Endothelial cell of umbilical vein (primary cell): ENCODE measurements at regions not wholly inside any gene's neighbourhood (a gene's known extent, or its start where the extent isn't known, plus 50 kb on each side); places are given as distances from the start of the nearest gene placed in this dataset.

Experiments used
- BruUV-seq: library from RNA; stranded (reverse); fragments of 400-500 nt; replicated peaks from 2 replicates; lab custom pipeline; 2021; lab: Mats Ljungman, UMichigan
- CTCF ChIA-PET: fragments of 300-600, 350-600 bp; sonication (Branson Sonifier 250); formaldehyde crosslinking; loops from one replicate; lab custom pipeline; 2021; ENCODE audit warnings: antibody characterized with exemption, inconsistent platforms; lab: Charles Lee
- POLR2A ChIA-PET: fragments of 300-600, 350-600 bp; sonication (Branson Sonifier 250); formaldehyde crosslinking; loops from one replicate; lab custom pipeline; 2021; ENCODE audit warnings: antibody characterized with exemption, inconsistent platforms; lab: Charles Lee
- DNase-seq: peaks from one replicate; pipeline ENCODE4 v3.0.0-alpha.2; 2011; ENCODE audit warnings: low read depth, low spot score
- FAIRE-seq: peaks from 2 replicates; lab custom pipeline; 2011; peaks lifted over from hg19 to GRCh38; lab: Jason Lieb, UNC
- H2AFZ ChIP-seq: 2 replicates; pipeline ENCODE4 v1.6.0; 2012; ENCODE audit warnings: low read depth, low read length, control low read depth, inconsistent platforms
- H3K27ac ChIP-seq: 2 replicates; pipeline ENCODE4 v1.5.1; 2011; ENCODE audit warnings: low read depth, mild to moderate bottlenecking, control low read depth, low read length, moderate library complexity; ENCODE audit not compliant: insufficient read depth
- H3K27me3 ChIP-seq, 2 experiments: 2 replicates each; pipeline versions ENCODE4 v1.6.0 to v1.6.1; 2011; ENCODE audit warnings: low read length in 2 of 2, mixed read lengths in 1 of 2; ENCODE audit not compliant: control insufficient read depth in 2 of 2, insufficient read depth in 2 of 2
- H3K36me3 ChIP-seq, 2 experiments: 2 replicates in 1 of 2; 3 replicates in 1 of 2; pipeline ENCODE4 v1.5.1; 2011; ENCODE audit warnings: low read length in 2 of 2, mild to moderate bottlenecking in 1 of 2, moderate library complexity in 1 of 2; ENCODE audit not compliant: control insufficient read depth in 2 of 2, insufficient read depth in 2 of 2; ENCODE audit errors: extremely low read depth in 1 of 2
- H3K4me1 ChIP-seq: 3 replicates; pipeline ENCODE4 v1.5.1; 2011; ENCODE audit warnings: mild to moderate bottlenecking, low read length; ENCODE audit not compliant: control insufficient read depth, insufficient read depth; ENCODE audit errors: extremely low read depth
- H3K4me2 ChIP-seq: 2 replicates; pipeline ENCODE4 v1.6.1; 2011; ENCODE audit warnings: low read length, control low read depth, mixed read lengths; ENCODE audit not compliant: insufficient read depth
- H3K4me3 ChIP-seq, 3 experiments: fragments of 200-600 bp in 1 of 3; sonication (generic), shearing (Covaris generic) in 1 of 3; replicated peaks in 1 of 3; 2 replicates each; pipeline ENCODE4 v1.5.1; 2011 to 2016; ENCODE audit warnings: control low read depth in 3 of 3, low read length in 3 of 3, mild to moderate bottlenecking in 2 of 3, inconsistent platforms in 1 of 3, low read depth in 1 of 3, moderate library complexity in 1 of 3; ENCODE audit not compliant: insufficient read depth in 1 of 3
- H3K79me2 ChIP-seq: 2 replicates; pipeline ENCODE4 v1.6.0; 2012; ENCODE audit warnings: low read length, inconsistent platforms; ENCODE audit not compliant: control insufficient read depth, insufficient read depth
- H3K9ac ChIP-seq: replicated peaks from 2 replicates; pipeline ENCODE3; 2011; ENCODE audit warnings: low read length, control low read depth; ENCODE audit not compliant: insufficient read depth; ENCODE audit errors: extremely low read depth
- H3K9me1 ChIP-seq: replicated peaks from 3 replicates; pipeline ENCODE4 v1.6.0; 2011; ENCODE audit warnings: mild to moderate bottlenecking, low read length; ENCODE audit not compliant: control insufficient read depth, insufficient read depth; ENCODE audit errors: extremely low read depth
- H3K9me3 ChIP-seq: replicated peaks from 2 replicates; pipeline ENCODE4 v1.5.1; 2012; ENCODE audit warnings: low read length, inconsistent platforms; ENCODE audit not compliant: control insufficient read depth, insufficient read depth
- H4K20me1 ChIP-seq: replicated peaks from 2 replicates; pipeline ENCODE3; 2011; ENCODE audit warnings: mild to moderate bottlenecking, low read length; ENCODE audit not compliant: control insufficient read depth, insufficient read depth; ENCODE audit errors: extremely low read depth
- EZH2 ChIP-seq: IDR thresholded peaks from 2 replicates; pipeline ENCODE4 v1.6.1; 2012; ENCODE audit warnings: borderline replicate concordance, low read depth, mild to moderate bottlenecking, moderate library complexity, low read length, inconsistent platforms; ENCODE audit not compliant: severe bottlenecking
- FOS ChIP-seq: IDR thresholded peaks from 2 replicates; pipeline ENCODE4 v1.6.1; 2011; ENCODE audit warnings: mild to moderate bottlenecking, low read length, moderate library complexity, borderline replicate concordance; ENCODE audit not compliant: insufficient read depth
- GATA2 ChIP-seq: IDR thresholded peaks from 2 replicates; pipeline ENCODE4 v1.7.0; 2011; ENCODE audit warnings: low read depth, mild to moderate bottlenecking, moderate library complexity, mixed read lengths, low read length; ENCODE audit not compliant: insufficient read length, insufficient read depth
- JUN ChIP-seq: IDR thresholded peaks from 2 replicates; pipeline ENCODE4 v1.6.1; 2011; ENCODE audit warnings: borderline replicate concordance, low read depth; ENCODE audit not compliant: insufficient read length, insufficient read depth
- MYC ChIP-seq: IDR thresholded peaks from one replicate; pipeline ENCODE4 v1.6.1; 2011; ENCODE audit warnings: mild to moderate bottlenecking, low read depth, low read length
- POLR2A ChIP-seq: IDR thresholded peaks from 2 replicates; pipeline ENCODE4 v1.6.1; 2012; ENCODE audit warnings: low read depth, mild to moderate bottlenecking, control low read depth, low read length
- POLR2AphosphoS5 ChIP-seq: IDR thresholded peaks from 2 replicates; pipeline ENCODE4 v1.6.1; 2012; ENCODE audit warnings: low read depth, mild to moderate bottlenecking, control low read depth, low read length, moderate library complexity; ENCODE audit not compliant: insufficient read depth
- dilution Hi-C: fragments of 300-500 bp; cut with MboI; formaldehyde crosslinking; loops from one replicate; pipeline ENCODE4 v1.15.0; 2019; ENCODE audit warnings: low sequenced_read_pairs; ENCODE audit not compliant: extremely low pct_ligation_motif_present
- intact Hi-C: fragments of 100-400 bp; cut with micrococcal nuclease; formaldehyde crosslinking; loops from one replicate; pipeline ENCODE4 v1.10.0; 2022
- TF ChIP-seq, protein P1 (sequence below): IDR thresholded peaks from 2 replicates; pipeline ENCODE4 v1.6.1; 2011; ENCODE audit not compliant: insufficient read depth, insufficient read length
- TF ChIP-seq, protein P2 (sequence below), 2 donors: IDR thresholded peaks; 1 replicate in 1 of 2; 2 replicates in 1 of 2; pipeline ENCODE4 v1.5.1; 2011; ENCODE audit warnings: low read length in 2 of 2, mild to moderate bottlenecking in 2 of 2, moderate library complexity in 2 of 2, control low read depth in 1 of 2, inconsistent platforms in 1 of 2, low read depth in 1 of 2; ENCODE audit not compliant: insufficient read depth in 1 of 2; ENCODE audit errors: extremely low read depth in 1 of 2

DNA sequence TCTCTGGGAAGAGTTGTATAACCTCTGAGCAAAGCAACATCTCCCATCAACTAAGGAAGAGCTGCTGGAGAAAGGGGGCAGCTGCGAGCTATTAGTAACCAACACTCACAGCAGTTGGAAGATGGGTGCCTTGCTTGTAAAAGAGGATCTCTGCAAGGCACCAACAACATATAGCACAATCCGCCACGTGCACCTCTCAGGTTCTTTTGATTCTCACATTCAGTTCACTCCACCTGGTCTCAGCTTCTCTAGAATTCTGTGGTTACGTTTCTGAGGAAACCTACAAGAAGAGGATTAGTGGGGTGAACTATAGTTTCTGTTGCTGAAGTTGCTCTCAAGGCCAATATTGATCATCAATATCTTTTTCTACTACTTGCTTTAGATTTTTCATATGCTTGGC is 117.1 kb downstream of the RPS24 start:
- Histone ChIP-seq H3K9ac (no peak overlapping the region), H3K4me3 (no peak overlapping the region), H3K9me3 (no peaks in the 10 kb centered on the region), H3K4me2 (no peak overlapping the region), H4K20me1 (no peaks in the 10 kb centered on the region), H3K4me1 (no peaks in the 10 kb centered on the region), H3K9me1 (no peaks in the 10 kb centered on the region), H2AFZ (no peak overlapping the region), H3K79me2 (no peaks in the 10 kb centered on the region), H3K27ac (no peak overlapping the region), H3K27me3 (peaks cover 2 to 5% of the 10 kb centered on the region in 2 experiments), H3K36me3 (no peaks in the 10 kb centered on the region)
- FAIRE-seq = no peak
- ChIA-PET CTCF (no interaction called here), POLR2A (no interaction called here)
- intact Hi-C loops (no loop called here), dilution Hi-C loops (no loop called here)
- BruUV-seq = no TSS peak
- DNase-seq = no peak
- no peak for TF ChIP-seq MYC
- no peak for TF ChIP-seq POLR2A
- TF ChIP-seq POLR2AphosphoS5 = no peak
- TF ChIP-seq, protein P1, sequence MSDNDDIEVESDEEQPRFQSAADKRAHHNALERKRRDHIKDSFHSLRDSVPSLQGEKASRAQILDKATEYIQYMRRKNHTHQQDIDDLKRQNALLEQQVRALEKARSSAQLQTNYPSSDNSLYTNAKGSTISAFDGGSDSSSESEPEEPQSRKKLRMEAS = no peak
- TF ChIP-seq, protein P2, sequence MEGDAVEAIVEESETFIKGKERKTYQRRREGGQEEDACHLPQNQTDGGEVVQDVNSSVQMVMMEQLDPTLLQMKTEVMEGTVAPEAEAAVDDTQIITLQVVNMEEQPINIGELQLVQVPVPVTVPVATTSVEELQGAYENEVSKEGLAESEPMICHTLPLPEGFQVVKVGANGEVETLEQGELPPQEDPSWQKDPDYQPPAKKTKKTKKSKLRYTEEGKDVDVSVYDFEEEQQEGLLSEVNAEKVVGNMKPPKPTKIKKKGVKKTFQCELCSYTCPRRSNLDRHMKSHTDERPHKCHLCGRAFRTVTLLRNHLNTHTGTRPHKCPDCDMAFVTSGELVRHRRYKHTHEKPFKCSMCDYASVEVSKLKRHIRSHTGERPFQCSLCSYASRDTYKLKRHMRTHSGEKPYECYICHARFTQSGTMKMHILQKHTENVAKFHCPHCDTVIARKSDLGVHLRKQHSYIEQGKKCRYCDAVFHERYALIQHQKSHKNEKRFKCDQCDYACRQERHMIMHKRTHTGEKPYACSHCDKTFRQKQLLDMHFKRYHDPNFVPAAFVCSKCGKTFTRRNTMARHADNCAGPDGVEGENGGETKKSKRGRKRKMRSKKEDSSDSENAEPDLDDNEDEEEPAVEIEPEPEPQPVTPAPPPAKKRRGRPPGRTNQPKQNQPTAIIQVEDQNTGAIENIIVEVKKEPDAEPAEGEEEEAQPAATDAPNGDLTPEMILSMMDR (IDR thresholded peaks at IDR 0.05; ENCODE audit: extremely low read depth in 1 of 2, insufficient read depth in 1 of 2, low read depth in 1 of 2, low read length in 2 of 2) = no peak
- no peak for TF ChIP-seq FOS
- TF ChIP-seq EZH2 = no peak
- TF ChIP-seq JUN = no peak
- TF ChIP-seq GATA2 = no peak
